ENCODE measurements at regions not wholly inside any gene's neighbourhood (a gene's known extent, or its start where the extent isn't known, plus 50 kb on each side); places are given as distances from the start of the nearest gene placed in this dataset.

GRCh38 chr6:92072387-92072786, 1347.0 kb downstream of the EPHA7 start:
- RAD21 ChIA-PET (ENCODE audit: unreplicated experiment) = no interaction called here
- 42% methylated on average over 3 of the region's 3 CpGs for WGBS (ENCODE audit: insufficient coverage, insufficient replicate concordance, low lambda C conversion rate, missing lambda C conversion rate)

More at GRCh38 chr6:92072387-92072786, 1347.0 kb downstream of the EPHA7 start:
- BruUV-seq (replicated peaks) = no TSS peak
- no peak for TF ChIP-seq FOS (IDR thresholded peaks at IDR 0.05; ENCODE audit: borderline replicate concordance, extremely low read depth, insufficient read length)
- TF ChIP-seq MLLT1 (IDR thresholded peaks at IDR 0.05) = no peak
- TF ChIP-seq MYC (IDR thresholded peaks at IDR 0.05; ENCODE audit: insufficient read depth, insufficient read length, insufficient replicate concordance, low read length, severe bottlenecking) = no peak
- TF ChIP-seq KLF5 (IDR thresholded peaks at IDR 0.05; ENCODE audit: partially characterized antibody) = no peak
- no peak for TF ChIP-seq CBX3 (IDR thresholded peaks at IDR 0.05; ENCODE audit: borderline replicate concordance, low read depth)
- TF ChIP-seq MEF2B (IDR thresholded peaks at IDR 0.05; ENCODE audit: partially characterized antibody, poor library complexity, severe bottlenecking) = no peak
- TF ChIP-seq NR2C2 (IDR thresholded peaks at IDR 0.05; ENCODE audit: borderline replicate concordance, control insufficient read depth, insufficient read length, low read depth) = no peak
- TF ChIP-seq NR2C1 (IDR thresholded peaks at IDR 0.05) = no peak
- TF ChIP-seq BHLHE40 (IDR thresholded peaks at IDR 0.05; ENCODE audit: borderline replicate concordance in 1 of 2, low read depth in 2 of 2, low read length in 1 of 2) = no peak
- TF ChIP-seq NFYA (IDR thresholded peaks at IDR 0.05; ENCODE audit: borderline replicate concordance, low read depth, low read length) = no peak
- no peak for TF ChIP-seq ZNF622 (IDR thresholded peaks at IDR 0.05)
- no peak for TF ChIP-seq CUX1 (IDR thresholded peaks at IDR 0.05; ENCODE audit: insufficient replicate concordance, low read depth, low read length)
- no peak for TF ChIP-seq CEBPB (IDR thresholded peaks at IDR 0.05; ENCODE audit: borderline replicate concordance in 1 of 2, low read depth in 2 of 2, low read length in 2 of 2)
- no peak for TF ChIP-seq ZNF207 (IDR thresholded peaks at IDR 0.05; ENCODE audit: borderline replicate concordance)
- SMC1A ChIA-PET (ENCODE audit: uncharacterized antibody, unreplicated experiment) = no interaction called here
- no peak for DNase-seq (ENCODE audit: low read depth, low spot score)
- Histone ChIP-seq H3K4me3 (no peak overlapping the region), H3K9me3 (replicated peaks; ENCODE audit: control insufficient read depth, insufficient read depth, low read length) (no peaks in the 10 kb centered on the region), H3K79me2 (ENCODE audit: control insufficient read depth, insufficient read depth, low read length) (no peaks in the 10 kb centered on the region), H3K4me2 (ENCODE audit: control insufficient read depth, insufficient read depth) (no peak overlapping the region), H4K20me1 (ENCODE audit: control insufficient read depth, insufficient read depth) (no peaks in the 10 kb centered on the region), H3K27me3 (replicated peaks in 1 of 2; ENCODE audit: control insufficient read depth in 2 of 2, insufficient read depth in 2 of 2, low read length in 1 of 2) (no peaks in the 10 kb centered on the region), H3K9ac (ENCODE audit: control insufficient read depth, insufficient read depth, low read length) (no peak overlapping the region), H3K27ac (ENCODE audit: control insufficient read depth, insufficient read depth) (no peak overlapping the region), H2AFZ (ENCODE audit: control insufficient read depth, low read depth, low read length) (no peak overlapping the region), H3K36me3 (ENCODE audit: control insufficient read depth in 2 of 2, insufficient read depth in 2 of 2, low read length in 1 of 2) (no peaks in the 10 kb centered on the region), H3K4me1 (ENCODE audit: control insufficient read depth, insufficient read depth, low read length) (no peaks in the 10 kb centered on the region)
- no peak for FAIRE-seq
- POLR2A ChIA-PET = no interaction called here
- intact Hi-C loops (cut with micrococcal nuclease; ENCODE audit: unreplicated experiment) = no loop called here
- CTCF ChIA-PET = interaction anchor here (1.0 kb wide), 1 partner anchor 10 kb away, joined by 3 read pairs; no protein-coding TSS in a partner anchor
- no peak for ATAC-seq
- in situ Hi-C loops (cut with MboI) = no loop called here

Data from GM12878 (cell line).